HepG2 (cell line): ENCODE measurements at regions not wholly inside any gene's neighbourhood (a gene's known extent, or its start where the extent isn't known, plus 50 kb on each side); places are given as distances from the start of the nearest gene placed in this dataset.

Experiments
- ATAC-seq: fragments of 200-7000 bp; cut with Tn5 transposase; 3 replicates; pipeline ENCODE4 v1.9.1; 2020; ENCODE audit warnings: mild to moderate bottlenecking, moderate library complexity
- BruUV-seq: library from RNA; stranded (reverse); fragments of 400-500 nt; replicated peaks from 2 replicates; lab custom pipeline; 2021; lab: Mats Ljungman, UMichigan
- CTCF ChIA-PET: fragments of 300-600 bp; formaldehyde crosslinking; extraction: SDS; loops from one replicate; lab custom pipeline; 2021; ENCODE audit warnings: low total read pairs, inconsistent platforms, low intra/inter-chr PET ratio; lab: Yijun Ruan, JAX
- POLR2A ChIA-PET: fragments of 350-600 bp; sonication (Branson Sonifier 250); formaldehyde crosslinking; loops from one replicate; lab custom pipeline; 2020; ENCODE audit warnings: antibody characterized with exemption, inconsistent platforms; lab: Yijun Ruan, JAX
- DNase-seq: peaks from one replicate; pipeline ENCODE4 v3.0.0-alpha.2; 2015; ENCODE audit warnings: low spot score
- FAIRE-seq: peaks from 3 replicates; lab custom pipeline; 2011; peaks lifted over from hg19 to GRCh38; lab: Jason Lieb, UNC
- H2AFZ ChIP-seq: one replicate; pipeline ENCODE4 v1.6.1; 2011; ENCODE audit warnings: low read length, inconsistent platforms
- H3K27ac ChIP-seq: fragments of 300-600 bp; 3 replicates; pipeline ENCODE4 v1.8.0; 2011; ENCODE audit warnings: mixed run types, mild to moderate bottlenecking, mixed read lengths, low read length, inconsistent platforms; ENCODE audit not compliant: insufficient read depth; ENCODE audit errors: extremely low read length
- H3K27me3 ChIP-seq, 2 experiments: fragments of 200-600 bp in 1 of 2; 2 replicates in 1 of 2; 3 replicates in 1 of 2; pipeline versions ENCODE4 v1.6.0 to v1.8.0; 2011; ENCODE audit warnings: low read length in 2 of 2, mild to moderate bottlenecking in 2 of 2, moderate library complexity in 2 of 2, inconsistent platforms in 1 of 2; ENCODE audit not compliant: insufficient read depth in 2 of 2, control insufficient read depth in 1 of 2
- H3K36me3 ChIP-seq, 2 experiments: fragments of 200-600 bp in 1 of 2; replicated peaks in 1 of 2; 2 replicates in 1 of 2; 3 replicates in 1 of 2; pipeline versions ENCODE4 v1.5.1 to v1.8.0; 2011; ENCODE audit warnings: low read length in 2 of 2, inconsistent platforms in 1 of 2; ENCODE audit not compliant: insufficient read depth in 2 of 2, control insufficient read depth in 1 of 2
- H3K4me1 ChIP-seq: 2 replicates; pipeline ENCODE4 v1.5.1; 2012; ENCODE audit warnings: low read length, inconsistent platforms; ENCODE audit not compliant: insufficient read depth
- H3K4me2 ChIP-seq: 2 replicates; pipeline ENCODE4 v1.6.0; 2011; ENCODE audit warnings: low read depth, low read length, inconsistent platforms
- H3K4me3 ChIP-seq, 3 experiments: fragments of 200-600 bp in 1 of 3; sonication (generic), shearing (Covaris generic) in 1 of 3; replicated peaks in 1 of 3; 2 replicates each; pipeline ENCODE4 v1.5.1; 2011 to 2016; ENCODE audit warnings: low read length in 3 of 3, inconsistent platforms in 2 of 3, low read depth in 2 of 3, mild to moderate bottlenecking in 2 of 3, control low read depth in 1 of 3, mixed read lengths in 1 of 3; ENCODE audit not compliant: insufficient read depth in 1 of 3
- H3K79me2 ChIP-seq: one replicate; pipeline ENCODE4 v1.6.1; 2011; ENCODE audit warnings: low read length, inconsistent platforms; ENCODE audit not compliant: insufficient read depth
- H3K9ac ChIP-seq: 2 replicates; pipeline ENCODE4 v1.6.0; 2011; ENCODE audit warnings: mild to moderate bottlenecking, low read depth, low read length, inconsistent platforms; ENCODE audit not compliant: insufficient read depth
- H3K9me3 ChIP-seq: 2 replicates; pipeline ENCODE4 v1.5.1; 2012; ENCODE audit warnings: mild to moderate bottlenecking, low read length
- H4K20me1 ChIP-seq: 2 replicates; pipeline ENCODE4 v1.6.0; 2011; ENCODE audit warnings: inconsistent platforms, mild to moderate bottlenecking, low read length, moderate library complexity; ENCODE audit not compliant: insufficient read depth
- ATM ChIP-seq: fragments of 450-650 bp; IDR thresholded peaks from 2 replicates; pipeline ENCODE4 v1.7.1; 2017; ENCODE audit warnings: mild to moderate bottlenecking, borderline replicate concordance
- BRD4 ChIP-seq: sonication (generic); formaldehyde crosslinking; IDR thresholded peaks from 2 replicates; pipeline ENCODE4 v1.4.0; 2020; ENCODE audit warnings: missing genetic modification reagents
- CHCHD3 ChIP-seq: sonication (generic); formaldehyde crosslinking; IDR thresholded peaks from 2 replicates; pipeline ENCODE4 v1.8.0; 2022; ENCODE audit warnings: mild to moderate bottlenecking, missing genetic modification reagents, moderate library complexity
- CREB1 ChIP-seq, 2 experiments: fragments of 450-650 bp in 1 of 2; IDR thresholded peaks; 2 replicates each; pipeline ENCODE4 v1.6.1; 2016 to 2017; ENCODE audit warnings: control low read depth in 1 of 2, mild to moderate bottlenecking in 1 of 2, missing compliant biosample characterization in 1 of 2, missing genetic modification characterization in 1 of 2
- E2F5 ChIP-seq: sonication (generic); formaldehyde crosslinking; conservative IDR thresholded peaks from 2 replicates; pipeline ENCODE4 v1.4.0; 2020; ENCODE audit warnings: missing genetic modification reagents
- ELF3 ChIP-seq: IDR thresholded peaks from 2 replicates; pipeline ENCODE4 v1.6.1; 2016; ENCODE audit warnings: missing genetic modification reagents, missing compliant biosample characterization
- MED1 ChIP-seq: sonication (generic); formaldehyde crosslinking; IDR thresholded peaks from 2 replicates; pipeline ENCODE4 v1.4.0; 2020; ENCODE audit warnings: missing genetic modification reagents
- MED8 ChIP-seq: sonication (generic); formaldehyde crosslinking; IDR thresholded peaks from 2 replicates; pipeline ENCODE4 v1.8.1; 2023; ENCODE audit warnings: mild to moderate bottlenecking, missing genetic modification reagents; ENCODE audit not compliant: insufficient replicate concordance
- SIN3A ChIP-seq: IDR thresholded peaks from 2 replicates; pipeline ENCODE4 v1.6.1; 2011; ENCODE audit warnings: low read depth, mild to moderate bottlenecking, control low read depth, low read length, borderline replicate concordance
- SRSF1 ChIP-seq: fragments of 200-400 bp; formaldehyde crosslinking; optimal IDR thresholded peaks from 2 replicates; pipeline ENCODE3; 2017; ENCODE audit warnings: mild to moderate bottlenecking, low read depth, low read length, moderate library complexity
- ZNF547 ChIP-seq: sonication (generic); formaldehyde crosslinking; IDR thresholded peaks from 2 replicates; pipeline ENCODE4 v1.5.1; 2020; ENCODE audit warnings: mild to moderate bottlenecking, missing genetic modification reagents
- ZNF570 ChIP-seq: sonication (generic); formaldehyde crosslinking; IDR thresholded peaks from 2 replicates; pipeline ENCODE4 v1.4.0; 2020; ENCODE audit warnings: mild to moderate bottlenecking, missing genetic modification reagents, borderline replicate concordance
- ZNF572 ChIP-seq: sonication (generic); formaldehyde crosslinking; IDR thresholded peaks from 2 replicates; pipeline ENCODE4 v1.5.1; 2020; ENCODE audit warnings: mild to moderate bottlenecking, missing genetic modification reagents
- ZNF614 ChIP-seq: IDR thresholded peaks from 2 replicates; pipeline ENCODE4 v1.6.1; 2018; ENCODE audit warnings: missing biosample characterization, missing genetic modification reagents, inconsistent platforms, borderline replicate concordance
- WGBS: methylation state at CpG from one replicate; pipeline ENCODE4 v1.1.6; 2017; ENCODE audit warnings: low lambda C conversion rate; 5-methylcytosine and 5-hydroxymethylcytosine counted together
- in situ Hi-C: cut with HindIII; loops from 2 replicates; pipeline ENCODE4 v1.10.0; 2017; ENCODE audit warnings: low pct_unique_long_range_greater_than_20kb; ENCODE audit not compliant: extremely low pct_ligation_motif_present
- intact Hi-C: fragments of 100-400 bp; cut with micrococcal nuclease; formaldehyde crosslinking; loops from one replicate; pipeline ENCODE4 v1.10.0; 2022; ENCODE audit not compliant: unreplicated experiment

- in situ Hi-C loops, result no loop called here
- CTCF ChIA-PET, result no interaction called here
- no peak overlapping the region for H3K4me2 ChIP-seq
- no peaks in the 10 kb centered on the region for H3K27me3 ChIP-seq
- TF ChIP-seq CREB1 (IDR thresholded peaks at IDR 0.05) (no peak), CREB1 (CRISPR knock-in tag; IDR thresholded peaks at IDR 0.05) (no peak), BRD4 (no peak), MED8 (no peak), ZNF570 (CRISPR knock-in tag) (no peak), MED1 (CRISPR knock-in tag) (no peak), SRSF1 (no peak), ELF3 (no peak), ATM (no peak), ZNF547 (no peak), E2F5 (no peak), CHCHD3 (CRISPR knock-in tag) (no peak), ZNF572 (CRISPR knock-in tag) (no peak), ZNF614 (CRISPR knock-in tag) (no peak), SIN3A (no peak)
- no peaks in the 10 kb centered on the region for H3K4me1 ChIP-seq
- no TSS peak for BruUV-seq
- no peak for DNase-seq
- no peaks in the 10 kb centered on the region for H4K20me1 ChIP-seq
- POLR2A ChIA-PET, result no interaction called here
- H2AFZ ChIP-seq, result no peak overlapping the region
- H3K4me3 ChIP-seq, result no peak overlapping the region
- no peaks in the 10 kb centered on the region for H3K36me3 ChIP-seq
- 0% methylated on average over 3 of the region's 3 CpGs for whole genome bisulfite sequencing
- FAIRE-seq, result no peak
- H3K79me2 ChIP-seq, result no peaks in the 10 kb centered on the region
- no peak overlapping the region for H3K27ac ChIP-seq
- no peak for ATAC-seq
- intact Hi-C loops, result no loop called here
- no peak overlapping the region for H3K9ac ChIP-seq
- H3K9me3 ChIP-seq, result no peaks in the 10 kb centered on the region
These were observed 395.9 kb downstream of the PSAT1 start for GRCh38 chr9:78692871-78693270.
